ENCODE measurements at regions not wholly inside any gene's neighbourhood (a gene's known extent, or its start where the extent isn't known, plus 50 kb on each side); places are given as distances from the start of the nearest gene placed in this dataset.

GRCh38 chr7:81221527-81222217, 302.8 kb upstream of the SEMA3C start:
- no peaks in the 10 kb centered on the region for H3K36me3 ChIP-seq
- no peak overlapping the region for H3K27ac ChIP-seq
- no peak overlapping the region for H3K9ac ChIP-seq (ENCODE audit: low read depth in 2 of 2, low read length in 2 of 2)
- intact Hi-C loops (cut with DNase I) = no loop called here
- no peak overlapping the region for H3K4me3 ChIP-seq
- DNase-seq = no peak
- no peaks in the 10 kb centered on the region for H3K9me3 ChIP-seq
- no peaks in the 10 kb centered on the region for H3K27me3 ChIP-seq
- TF ChIP-seq CTCF (IDR thresholded peaks at IDR 0.05) = no peak
- no peaks in the 10 kb centered on the region for H3K4me1 ChIP-seq

- H3K27ac ChIP-seq = no peak overlapping the region
- no peak for TF ChIP-seq CTCF (IDR thresholded peaks at IDR 0.05)
- intact Hi-C loops (cut with DNase I) = no loop called here
- H3K27me3 ChIP-seq = no peaks in the 10 kb centered on the region
- DNase-seq = no peak
- H3K36me3 ChIP-seq = no peaks in the 10 kb centered on the region
- H3K9me3 ChIP-seq = no peaks in the 10 kb centered on the region
- no peak overlapping the region for H3K4me3 ChIP-seq
- H3K9ac ChIP-seq (ENCODE audit: low read depth in 2 of 2, low read length in 2 of 2) = no peak overlapping the region
- H3K4me1 ChIP-seq = no peaks in the 10 kb centered on the region
Measured at GRCh38 chr7:81218480-81219106, 299.7 kb upstream of the SEMA3C start.

GRCh38 chr7:81213394-81213793, 294.5 kb upstream of the SEMA3C start:
- no peak overlapping the region for H3K4me3 ChIP-seq
- no peaks in the 10 kb centered on the region for H3K36me3 ChIP-seq
- H3K27ac ChIP-seq = no peak overlapping the region
- H3K27me3 ChIP-seq = no peaks in the 10 kb centered on the region
- no peak for DNase-seq
- H3K9me3 ChIP-seq = no peaks in the 10 kb centered on the region
- no peaks in the 10 kb centered on the region for H3K4me1 ChIP-seq
- H3K9ac ChIP-seq (ENCODE audit: low read depth in 2 of 2, low read length in 2 of 2) = no peak overlapping the region
- TF ChIP-seq CTCF (IDR thresholded peaks at IDR 0.05) = no peak
- intact Hi-C loops (cut with DNase I) = no loop called here

- no peaks in the 10 kb centered on the region for H3K36me3 ChIP-seq
- intact Hi-C loops (cut with DNase I) = no loop called here
- no peaks in the 10 kb centered on the region for H3K27me3 ChIP-seq
- no peak for TF ChIP-seq CTCF (IDR thresholded peaks at IDR 0.05)
- no peaks in the 10 kb centered on the region for H3K4me1 ChIP-seq
- H3K9ac ChIP-seq (ENCODE audit: low read depth in 2 of 2, low read length in 2 of 2) = no peak overlapping the region
- H3K27ac ChIP-seq = no peak overlapping the region
- no peak for DNase-seq
- H3K4me3 ChIP-seq = no peak overlapping the region
- H3K9me3 ChIP-seq = no peaks in the 10 kb centered on the region
Measured at GRCh38 chr7:81211934-81212320, 293.1 kb upstream of the SEMA3C start.

GRCh38 chr7:81211204-81211933, 292.5 kb upstream of the SEMA3C start:
- Histone ChIP-seq H3K27me3 (no peaks in the 10 kb centered on the region), H3K4me3 (no peak overlapping the region), H3K9ac (ENCODE audit: low read depth in 2 of 2, low read length in 2 of 2) (no peak overlapping the region), H3K36me3 (no peaks in the 10 kb centered on the region), H3K4me1 (no peaks in the 10 kb centered on the region), H3K9me3 (no peaks in the 10 kb centered on the region), H3K27ac (no peak overlapping the region)
- no peak for TF ChIP-seq CTCF (IDR thresholded peaks at IDR 0.05)
- intact Hi-C loops (cut with DNase I) = no loop called here
- no peak for DNase-seq
